ENCODE measurements at regions not wholly inside any gene's neighbourhood (a gene's known extent, or its start where the extent isn't known, plus 50 kb on each side); places are given as distances from the start of the nearest gene placed in this dataset.

GRCh38 chr18:8458546-8459215 lies 150.6 kb upstream of the RAB12 start:
- no peak for DNase-seq

DNA sequence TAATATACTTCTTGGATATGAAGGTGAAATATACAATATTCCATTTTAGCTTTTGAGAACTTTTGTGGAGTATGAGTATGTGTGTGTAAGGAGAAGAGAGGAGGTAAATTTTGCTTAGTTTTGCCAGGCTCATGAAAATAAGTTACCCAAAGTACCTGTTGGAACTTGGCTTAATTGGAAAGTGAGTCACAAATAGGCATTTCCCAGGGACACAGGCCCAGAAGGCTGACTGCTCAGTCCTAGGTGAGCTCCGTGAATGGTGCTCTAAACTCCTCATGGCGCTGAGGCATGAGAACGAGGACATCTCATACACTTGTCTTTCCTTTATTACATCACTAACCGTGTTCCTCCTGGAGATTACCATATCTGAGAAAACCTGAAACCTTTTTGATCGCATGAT lies 148.5 kb upstream of the RAB12 start:
- DNase-seq, result no peak

DNA sequence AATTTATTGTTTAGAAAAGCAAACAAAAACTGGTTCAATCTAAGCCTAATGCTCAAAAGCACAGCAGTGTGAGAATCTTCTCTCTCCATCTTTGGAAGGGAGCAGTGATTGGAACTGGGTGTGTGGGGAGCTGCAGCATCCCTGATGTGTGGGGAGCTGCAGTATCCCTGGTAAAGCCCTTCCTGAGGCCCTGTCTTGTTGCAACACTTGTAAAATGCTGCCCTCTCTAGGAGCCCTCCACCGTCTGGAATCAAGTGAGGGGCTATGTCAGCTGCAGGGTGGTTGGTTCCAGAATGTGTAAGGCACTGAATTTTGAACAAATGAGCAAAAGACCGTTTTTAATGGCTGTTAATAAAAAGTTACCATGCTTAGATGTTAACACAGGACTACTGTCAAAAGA lies 147.7 kb upstream of the RAB12 start:
- no peak for DNase-seq

GRCh38 chr18:8462651-8463185 lies 146.5 kb upstream of the RAB12 start:
- no peak for DNase-seq

DNA sequence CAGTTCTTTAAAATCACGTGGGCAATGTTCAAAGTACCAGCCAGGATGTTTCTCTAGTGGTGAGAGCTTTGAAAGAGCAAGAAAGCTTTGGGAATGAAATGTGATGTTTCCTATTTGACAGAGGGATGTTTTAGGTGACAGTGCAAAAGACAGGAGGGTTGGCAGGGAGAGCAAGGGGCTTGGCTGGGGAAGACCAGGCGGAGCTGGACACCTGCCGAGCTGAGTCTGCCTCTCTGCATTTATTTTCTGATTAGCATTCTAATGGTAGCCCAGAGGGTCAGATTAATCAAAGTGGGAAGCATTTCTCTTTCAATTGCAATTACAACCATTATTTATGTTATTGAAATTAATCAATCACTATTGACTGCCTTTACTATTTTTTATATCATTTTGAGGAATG lies 145.4 kb upstream of the RAB12 start:
- DNase-seq, result no peak

GRCh38 chr18:8468191-8468590 lies 141.0 kb upstream of the RAB12 start:
- no peak for DNase-seq

GRCh38 chr18:8468921-8469335 lies 140.3 kb upstream of the RAB12 start:
- no peak for DNase-seq

GRCh38 chr18:8469544-8470130 lies 139.6 kb upstream of the RAB12 start:
- no peak for DNase-seq

DNA sequence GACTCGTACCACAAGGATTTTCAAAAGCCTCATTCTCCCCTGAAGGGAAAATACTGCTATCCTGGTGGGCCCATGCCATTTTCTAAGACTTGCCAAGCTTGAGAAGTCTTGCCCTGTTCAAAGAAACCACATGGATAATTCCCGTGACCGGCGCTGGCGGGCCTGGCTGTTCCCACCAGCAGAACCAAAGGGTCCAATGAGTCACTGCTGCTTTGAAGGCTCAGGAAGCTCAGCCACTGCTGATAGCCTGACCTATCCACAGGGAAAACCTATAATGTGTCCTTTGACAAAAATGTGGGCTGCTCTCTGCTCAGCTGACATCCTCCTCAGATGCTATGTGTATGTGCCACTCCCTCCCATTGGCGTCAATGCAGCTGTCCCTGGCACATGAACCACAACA lies 137.9 kb upstream of the RAB12 start:
- DNase-seq, result no peak

GRCh38 chr18:8474661-8475060 lies 134.6 kb upstream of the RAB12 start:
- no peak for DNase-seq

- DNase-seq, result no peak
Observed at GRCh38 chr18:8477615-8478014, 131.6 kb upstream of the RAB12 start.

- peak; percentile 16 for DNase-seq
Observed at GRCh38 chr18:8478166-8478967, 130.9 kb upstream of the RAB12 start.

DNA sequence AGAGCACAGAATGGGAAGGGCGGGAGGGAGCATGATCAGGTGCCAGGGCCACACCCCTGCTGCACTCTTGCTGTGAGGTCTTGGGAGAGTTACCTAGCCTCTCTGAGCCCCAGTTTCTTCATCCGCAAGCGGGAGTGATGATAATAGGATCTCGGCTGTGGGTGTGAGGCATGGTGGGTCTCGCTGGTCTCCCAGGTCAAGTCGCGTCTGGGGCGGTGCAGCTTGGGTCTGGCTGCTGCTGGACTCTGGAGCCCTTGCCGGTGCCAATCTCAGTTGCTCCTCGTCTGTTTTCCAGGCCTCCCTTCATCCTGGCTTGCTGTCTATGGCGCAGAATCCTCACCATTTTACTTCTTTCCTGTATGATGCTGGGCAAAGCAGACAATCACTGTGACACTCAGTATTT lies 130.3 kb upstream of the RAB12 start:
- DNase-seq, result no peak

GRCh38 chr18:8479789-8480188 lies 129.4 kb upstream of the RAB12 start:
- DNase-seq, result no peak

- no peak for DNase-seq
Observed at GRCh38 chr18:8480506-8481328, 128.5 kb upstream of the RAB12 start.

GRCh38 chr18:8484951-8485350 lies 124.3 kb upstream of the RAB12 start:
- no peak for DNase-seq

GRCh38 chr18:8489761-8490160 lies 119.5 kb upstream of the RAB12 start:
- no peak for DNase-seq

DNA sequence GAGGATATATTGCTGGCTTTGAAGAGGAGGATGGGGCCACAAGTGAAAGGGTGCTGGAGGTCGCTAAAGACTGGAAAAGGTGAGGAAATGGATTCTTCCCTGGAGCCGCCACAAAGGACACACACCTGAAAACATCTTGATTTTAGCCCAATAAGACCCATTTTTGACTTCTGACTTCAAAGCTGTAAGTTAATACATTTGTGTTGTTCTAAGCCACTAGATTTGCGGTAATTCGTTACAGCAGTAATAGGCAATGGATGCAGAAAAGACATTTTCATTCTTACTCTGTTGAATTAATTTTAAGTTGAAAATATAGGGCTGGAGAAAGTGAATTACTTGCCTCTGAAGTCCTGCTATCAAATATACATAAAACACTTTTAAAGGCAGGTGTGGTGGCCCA lies 117.7 kb upstream of the RAB12 start:
- no peak for DNase-seq

DNA sequence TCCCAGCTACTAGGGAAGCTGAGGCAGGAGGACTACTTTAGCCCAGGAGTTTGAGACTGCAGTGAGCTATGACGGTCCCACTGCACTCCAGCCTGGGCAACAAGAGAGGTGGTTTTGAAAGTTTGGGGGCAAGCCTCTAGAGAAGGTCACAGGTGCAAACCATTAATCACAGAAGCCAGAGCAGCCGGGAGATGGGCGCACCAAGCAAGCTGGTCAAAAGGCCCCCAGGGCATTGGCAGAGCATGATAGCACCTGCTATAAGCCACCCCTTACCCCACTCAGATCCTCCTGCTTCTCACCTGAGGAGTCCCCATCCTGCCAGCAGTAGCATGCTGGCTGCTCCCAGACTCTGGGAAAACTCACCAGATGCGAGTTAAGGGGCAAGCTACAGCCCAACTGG lies 116.1 kb upstream of the RAB12 start:
- DNase-seq, result no peak

GRCh38 chr18:8496186-8496585 lies 113.1 kb upstream of the RAB12 start:
- no peak for DNase-seq

- DNase-seq, result no peak
Observed at GRCh38 chr18:8498905-8499304, 110.3 kb upstream of the RAB12 start.

DNA sequence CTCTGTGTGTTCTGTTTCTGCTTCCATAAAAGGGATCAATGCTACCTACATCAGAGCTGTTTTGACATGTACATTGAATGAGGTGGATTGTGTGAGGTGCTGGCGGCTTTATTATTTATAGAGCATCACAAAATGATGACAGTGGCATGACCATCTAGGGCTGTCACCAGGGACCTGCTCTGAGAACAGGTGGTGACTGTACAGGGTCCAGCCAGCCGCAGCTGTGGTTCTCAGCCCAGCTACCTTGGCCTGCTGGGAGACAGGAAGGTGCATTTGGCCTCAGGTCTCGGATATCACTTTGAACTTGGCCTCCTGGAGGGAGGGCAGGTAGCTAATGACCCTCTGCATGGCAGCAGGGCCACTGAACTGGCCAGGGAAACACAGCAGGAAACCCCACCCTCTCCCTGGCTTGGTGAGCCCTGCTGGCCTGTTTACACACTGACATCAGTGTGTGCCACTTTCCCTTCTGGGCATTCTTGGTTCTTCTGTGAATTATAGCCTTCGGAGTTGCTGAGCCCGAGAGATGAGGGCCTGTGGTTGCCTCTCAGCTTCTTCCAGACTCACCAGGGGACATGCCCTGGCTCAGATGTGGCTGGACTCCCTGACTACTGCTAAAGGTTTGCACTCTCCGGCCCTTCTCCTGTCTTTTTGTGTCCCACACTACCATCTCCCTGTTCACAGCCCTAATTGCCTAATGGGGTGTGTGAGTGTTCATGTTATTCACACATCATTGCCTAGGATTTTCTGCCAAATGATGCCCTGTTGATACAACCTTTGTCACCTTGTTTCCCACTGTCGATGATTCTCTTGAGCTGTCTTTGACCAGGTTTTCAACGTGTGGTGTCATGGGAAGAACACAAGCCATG lies 109.2 kb upstream of the RAB12 start:
- no peak for DNase-seq

All from NCI-H1092 (cell line).